ENCODE measurements at regions not wholly inside any gene's neighbourhood (a gene's known extent, or its start where the extent isn't known, plus 50 kb on each side); places are given as distances from the start of the nearest gene placed in this dataset.
"Not testable (repeated sequence)": the region's sequence is repeated elsewhere in the genome, so short reads cannot be mapped to it uniquely, and the experiment has no call there.

DNA sequence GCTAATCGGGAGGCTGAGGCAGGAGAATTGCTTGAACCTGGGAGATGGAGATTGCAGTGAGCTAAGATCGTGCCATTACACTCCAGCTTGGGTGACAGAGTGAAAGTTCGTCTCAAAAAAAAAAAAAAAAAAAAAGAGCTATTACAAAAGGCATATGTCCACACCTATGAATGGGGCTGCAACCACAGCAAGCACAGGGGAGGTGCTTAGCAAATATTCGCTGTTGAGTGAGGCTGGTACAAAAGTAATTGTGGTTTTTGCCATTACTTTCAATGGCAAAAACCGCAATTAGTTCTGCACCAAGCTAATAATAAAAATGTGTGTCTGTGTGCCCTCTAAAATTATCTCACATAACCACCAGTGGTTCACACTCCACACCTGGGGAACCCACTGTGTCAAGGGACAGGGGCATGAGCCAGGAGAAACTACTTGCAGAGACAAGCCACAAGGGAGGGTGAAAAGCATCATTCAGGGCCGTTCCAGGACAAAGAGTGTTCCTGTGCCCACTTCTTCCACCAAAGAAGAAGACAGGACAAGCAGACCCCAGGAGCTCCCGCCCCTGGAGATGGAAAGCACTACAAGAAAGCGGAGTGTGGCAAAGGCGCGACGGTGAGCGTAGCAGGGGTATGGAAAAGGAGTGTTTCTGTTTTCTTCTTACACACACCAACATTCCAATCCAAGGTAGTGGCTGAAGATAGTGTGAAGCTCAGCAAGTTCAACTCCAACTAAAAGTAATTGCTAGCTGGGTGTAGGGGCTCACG, 84.4 kb upstream of the CNEP1R1 start:
- no peak for DNase-seq (ENCODE audit: low spot score)

DNA sequence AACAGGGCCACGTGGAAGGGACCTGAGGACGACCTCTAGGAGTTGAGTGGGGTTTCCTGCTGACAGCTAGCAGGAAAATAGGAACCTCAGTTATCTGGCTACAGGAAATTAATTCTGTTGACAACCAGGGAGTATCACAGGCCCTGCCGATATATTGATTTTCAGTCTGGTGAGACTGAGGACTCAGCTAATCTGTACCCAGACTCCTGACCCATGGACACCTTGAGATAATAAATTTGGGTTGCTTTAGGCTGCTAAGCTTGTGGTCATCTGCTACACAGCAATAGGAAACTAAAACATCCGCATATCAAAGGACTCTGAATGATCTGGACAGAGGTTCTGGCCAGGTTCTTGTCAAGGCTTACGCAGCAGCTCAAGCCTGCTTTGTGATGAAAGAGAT, 80.8 kb upstream of the CNEP1R1 start:
- DNase-seq (ENCODE audit: low spot score): no peak

DNA sequence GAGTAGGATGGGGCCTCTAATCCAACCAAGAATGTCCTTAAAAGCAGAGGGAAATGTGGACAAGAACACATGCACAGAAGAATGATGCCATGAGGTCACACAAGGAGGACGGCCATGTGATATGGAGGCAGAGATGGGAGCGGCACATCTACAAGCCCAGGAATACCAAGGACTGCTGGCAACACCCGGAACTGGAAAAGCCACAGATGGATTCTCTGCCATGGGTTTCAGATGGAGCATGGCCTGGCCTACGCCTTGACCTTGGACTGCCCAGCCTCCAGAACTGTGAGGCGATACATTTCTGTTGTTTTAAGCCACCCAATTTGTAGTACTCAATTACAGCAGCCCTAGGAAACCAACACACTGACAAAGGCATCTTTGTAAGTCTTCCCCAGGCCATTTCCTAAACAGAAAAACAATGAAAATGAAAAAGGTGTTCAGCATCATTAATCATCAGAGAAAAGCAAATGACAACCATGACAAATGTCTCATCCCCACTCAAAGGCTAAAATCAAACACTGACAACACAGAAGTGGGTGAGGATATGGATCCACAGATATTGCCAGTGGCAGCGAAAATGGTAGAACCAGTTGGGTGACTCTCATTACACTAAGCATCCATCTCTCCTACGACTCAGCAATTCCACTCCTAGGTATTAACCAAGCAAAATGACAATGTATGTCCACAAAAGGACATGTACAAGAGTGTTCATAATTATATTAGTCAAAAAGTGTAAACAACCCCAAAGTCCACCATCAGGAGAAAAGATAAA, 76.9 kb upstream of the CNEP1R1 start:
- no peak for DNase-seq (ENCODE audit: low spot score)

DNA sequence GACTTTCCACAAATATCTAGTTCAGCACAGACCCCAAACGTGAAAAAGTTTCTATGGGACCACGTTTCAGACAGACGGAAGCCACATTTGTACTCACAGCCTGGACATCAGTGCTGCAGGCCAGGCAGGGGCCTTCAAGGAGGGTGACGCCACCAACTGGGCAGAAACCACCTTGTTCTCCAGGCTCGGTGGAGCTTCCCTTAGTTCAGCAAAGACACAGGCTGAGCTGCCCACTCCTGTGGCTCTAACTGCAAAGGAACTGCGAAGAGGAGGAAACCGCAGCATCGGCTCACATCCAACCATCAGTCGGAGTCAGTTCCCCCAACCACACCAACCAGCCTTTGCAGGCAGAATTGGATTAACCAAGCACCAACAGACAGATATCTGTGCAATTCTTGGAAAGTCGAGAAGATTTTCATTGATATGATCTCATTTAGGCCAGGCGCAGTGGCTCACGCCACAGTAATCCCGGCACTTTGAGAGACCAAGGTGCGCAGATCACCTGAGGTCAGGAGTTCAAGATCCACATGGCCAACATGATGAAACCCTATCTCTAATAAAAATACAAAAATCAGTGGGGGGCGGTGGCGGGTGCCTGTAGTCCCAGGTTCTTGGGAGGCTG, 73.3 kb upstream of the CNEP1R1 start:
- DNase-seq (ENCODE audit: low spot score): no peak

DNA sequence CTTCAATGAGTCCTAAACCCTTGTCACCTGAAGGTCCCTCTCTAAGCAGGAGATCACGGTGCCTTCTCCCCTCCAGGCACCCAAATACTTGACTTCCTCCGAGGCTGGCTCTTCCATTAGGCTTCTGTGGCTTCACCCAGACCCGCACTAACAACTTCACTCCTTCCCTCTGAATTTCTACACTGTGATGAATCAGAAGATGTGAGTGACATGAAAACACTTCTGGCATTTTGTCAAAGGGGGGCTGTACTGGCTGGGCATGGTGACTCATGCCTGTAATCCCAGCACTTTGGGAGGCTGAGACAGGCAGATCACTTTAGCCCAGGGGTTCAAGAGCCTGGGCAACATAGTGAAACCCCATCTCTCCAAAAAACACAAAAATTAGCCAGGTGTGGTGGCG, 72.6 kb upstream of the CNEP1R1 start:
- no peak for DNase-seq (ENCODE audit: low spot score)

DNA sequence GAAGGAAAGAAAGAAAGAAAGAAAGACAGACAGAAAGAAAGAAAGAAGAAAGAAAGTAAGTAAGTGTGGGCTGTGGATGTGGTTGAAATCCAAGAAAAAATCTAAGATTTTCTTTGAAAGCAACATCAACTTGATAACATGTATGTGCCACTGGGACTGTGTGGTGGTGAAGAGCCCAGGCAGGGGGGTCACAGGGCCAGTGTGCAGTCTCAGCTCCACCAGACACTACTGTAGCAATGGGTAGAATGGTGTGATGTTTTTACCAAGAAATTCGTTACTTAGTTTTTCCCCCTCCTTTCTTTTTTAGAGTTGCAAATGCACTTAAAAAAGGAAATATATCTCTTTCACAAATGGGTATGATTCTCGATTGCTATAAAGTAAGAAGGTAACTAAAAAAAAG, 71.9 kb upstream of the CNEP1R1 start:
- DNase-seq (ENCODE audit: low spot score): no peak

DNA sequence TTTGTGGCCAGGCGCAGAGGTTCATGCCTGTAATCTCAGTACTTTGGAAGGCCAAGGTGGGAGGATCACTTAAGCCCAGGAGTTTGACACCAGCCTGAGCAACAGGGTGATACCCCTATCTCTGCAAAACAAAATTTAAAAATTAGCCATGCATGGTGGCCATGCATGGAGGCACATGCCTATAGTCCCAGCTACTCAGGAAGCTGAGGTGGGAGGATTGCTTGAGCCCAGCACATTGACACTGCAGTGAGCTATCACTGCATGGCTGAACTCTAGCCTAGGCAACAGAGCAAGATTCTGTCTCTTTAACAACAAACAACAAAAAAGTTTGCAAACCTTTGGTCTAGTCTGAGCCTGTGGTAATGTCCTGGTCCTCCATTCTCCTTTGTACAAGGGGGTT, 69.2 kb upstream of the CNEP1R1 start:
- no peak for DNase-seq (ENCODE audit: low spot score)

DNA sequence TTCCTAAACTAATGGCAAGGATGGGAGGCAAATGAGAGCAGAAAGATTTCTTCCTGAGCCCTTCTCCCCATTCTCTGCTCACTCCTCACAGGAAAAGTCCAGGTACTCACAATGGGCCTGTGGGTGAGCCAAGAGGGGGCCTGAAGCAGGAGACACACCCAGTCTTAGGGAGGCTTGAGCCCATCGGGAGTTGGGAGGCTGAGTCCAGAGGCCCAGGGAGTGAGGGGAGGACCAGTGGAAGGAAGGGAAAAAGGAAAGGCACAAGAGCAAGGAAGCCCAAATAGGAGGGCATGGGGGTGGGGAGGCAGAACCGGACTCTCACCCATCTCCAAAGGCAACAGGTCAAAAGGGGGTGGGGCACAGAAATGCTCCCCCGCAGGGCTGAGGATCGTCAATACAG, 68.1 kb upstream of the CNEP1R1 start:
- no peak for DNase-seq (ENCODE audit: low spot score)

DNA sequence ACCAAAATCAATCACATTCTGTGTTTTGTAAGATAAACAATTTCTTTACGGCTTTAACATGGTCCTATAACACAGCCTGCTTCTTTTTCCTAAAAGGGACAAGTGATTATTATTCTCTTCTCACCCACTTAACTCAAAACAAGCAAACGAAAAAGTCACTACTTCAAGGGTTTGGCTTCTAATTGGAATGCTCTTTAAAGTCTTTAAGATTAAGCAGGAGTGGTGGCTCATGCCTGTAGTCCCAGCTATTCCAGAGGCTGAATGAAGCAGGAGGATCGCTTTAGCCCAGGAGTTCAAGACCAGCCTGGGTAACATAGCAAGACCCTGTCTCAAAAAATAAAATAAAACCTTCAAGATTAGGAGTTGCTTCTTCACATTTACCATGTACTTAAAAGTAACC, 66.6 kb upstream of the CNEP1R1 start:
- DNase-seq (ENCODE audit: low spot score): no peak

DNA sequence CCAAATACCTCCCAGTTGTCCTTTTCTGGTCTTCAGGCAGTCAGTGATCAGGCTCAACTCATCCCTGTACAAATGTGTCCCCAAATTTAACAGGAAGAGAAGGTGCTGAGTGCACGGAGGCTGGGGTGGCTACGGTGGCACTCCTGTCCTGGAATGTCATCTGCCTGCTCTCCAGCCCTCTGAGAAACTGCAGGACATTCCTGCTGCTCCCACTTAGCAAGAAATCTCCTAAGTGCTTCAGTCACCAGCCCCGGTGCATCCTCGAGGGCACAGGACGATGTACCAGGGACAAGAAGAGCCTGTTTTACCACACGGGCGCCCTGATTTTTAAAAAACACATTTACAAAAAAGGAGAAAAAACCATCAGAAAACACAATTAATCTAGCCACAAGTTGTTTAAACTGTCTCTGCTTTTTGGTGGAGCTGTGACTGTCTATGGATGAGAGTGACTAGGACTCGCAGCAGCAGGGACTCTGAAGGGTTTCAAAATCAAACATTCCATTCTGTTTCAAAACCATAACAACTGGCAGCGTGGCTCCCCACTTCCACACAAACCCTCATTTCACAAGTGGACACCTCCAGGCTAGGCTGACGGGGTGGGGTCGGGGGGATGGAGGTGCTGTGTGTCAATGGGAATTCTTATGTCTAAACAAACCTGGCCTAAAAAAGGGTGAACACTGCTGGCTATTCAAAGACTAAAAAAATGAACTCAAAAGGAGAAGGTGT, 65.3 kb upstream of the CNEP1R1 start:
- no peak for DNase-seq (ENCODE audit: low spot score)

DNA sequence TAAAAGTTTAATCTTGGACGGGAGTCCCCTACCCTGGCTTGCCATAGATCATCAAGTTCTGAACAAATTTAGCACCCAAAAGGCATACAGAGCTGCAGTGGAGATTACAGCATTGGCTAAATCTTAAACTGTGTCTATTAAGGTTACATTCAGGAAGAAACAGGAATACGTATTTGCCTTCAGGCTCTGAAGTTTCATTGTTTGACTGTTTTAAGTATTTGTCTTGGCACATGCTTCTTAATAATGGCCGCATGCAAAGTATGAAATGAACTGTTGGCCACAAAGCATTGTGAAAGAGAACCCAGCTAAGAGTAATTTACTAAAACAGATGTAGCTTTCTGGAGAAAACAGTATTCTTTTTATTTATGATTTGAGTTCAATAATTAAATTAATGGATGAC, 63.9 kb upstream of the CNEP1R1 start:
- no peak for DNase-seq (ENCODE audit: low spot score)

DNA sequence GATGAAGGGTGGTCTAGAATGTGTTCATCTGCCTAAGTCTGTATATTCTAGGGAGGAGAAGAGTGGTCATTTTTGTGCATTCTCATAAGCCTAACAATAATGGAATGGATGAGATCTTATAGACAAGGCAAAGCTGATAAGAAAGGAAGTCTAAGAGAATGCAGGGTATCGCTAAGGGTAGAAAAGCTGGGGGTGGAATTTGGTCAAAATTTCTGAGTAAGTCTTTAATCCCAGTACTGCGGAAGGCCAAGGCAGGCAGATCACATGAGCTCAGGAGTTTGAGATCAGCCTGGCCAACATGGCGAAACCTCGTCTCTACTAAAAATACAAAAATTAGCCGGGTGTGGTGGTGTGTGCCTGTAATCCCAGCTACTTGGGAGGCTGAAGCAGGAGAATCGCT, 62.5 kb upstream of the CNEP1R1 start:
- not testable (repeated sequence) for DNase-seq (ENCODE audit: low spot score)

DNA sequence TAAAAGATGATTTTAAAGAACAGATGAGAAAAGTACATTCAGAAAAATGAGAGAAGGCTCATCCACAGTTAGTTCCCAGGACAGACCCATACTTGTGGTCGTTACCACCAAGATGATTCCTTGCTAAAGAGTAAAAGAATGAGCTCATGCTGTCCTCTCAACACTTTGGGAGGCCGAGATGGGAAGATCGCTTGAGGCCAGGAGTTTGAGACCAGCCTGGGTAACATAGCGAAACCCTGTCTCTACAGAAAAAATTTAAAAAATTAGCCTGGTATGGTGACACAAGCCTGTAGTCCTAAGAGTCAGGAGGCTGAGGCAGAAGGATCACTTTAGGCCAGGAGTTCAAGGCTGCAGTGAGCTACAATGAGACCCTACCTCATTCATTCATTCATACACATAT, 60.7 kb upstream of the CNEP1R1 start:
- no peak for DNase-seq (ENCODE audit: low spot score)

DNA sequence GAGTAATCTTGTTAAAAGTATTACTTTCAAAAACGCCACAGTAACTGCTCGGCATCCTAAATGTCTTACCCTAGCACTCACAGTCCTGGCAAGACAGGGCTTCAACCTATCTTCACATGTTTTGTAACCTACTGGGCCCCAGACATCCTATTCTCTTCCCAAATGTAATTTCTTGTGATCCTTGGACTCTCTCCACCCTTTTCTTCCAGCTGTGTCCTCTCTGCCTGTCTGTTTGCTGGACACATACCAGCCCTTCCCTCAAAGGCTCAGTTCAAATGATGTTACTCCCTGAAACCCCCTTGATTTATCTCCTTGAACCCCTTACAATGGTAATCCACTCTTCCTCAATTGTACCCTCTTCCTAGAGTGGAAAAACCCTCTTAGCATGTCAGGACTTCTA, 60.1 kb upstream of the CNEP1R1 start:
- DNase-seq (ENCODE audit: low spot score): no peak

DNA sequence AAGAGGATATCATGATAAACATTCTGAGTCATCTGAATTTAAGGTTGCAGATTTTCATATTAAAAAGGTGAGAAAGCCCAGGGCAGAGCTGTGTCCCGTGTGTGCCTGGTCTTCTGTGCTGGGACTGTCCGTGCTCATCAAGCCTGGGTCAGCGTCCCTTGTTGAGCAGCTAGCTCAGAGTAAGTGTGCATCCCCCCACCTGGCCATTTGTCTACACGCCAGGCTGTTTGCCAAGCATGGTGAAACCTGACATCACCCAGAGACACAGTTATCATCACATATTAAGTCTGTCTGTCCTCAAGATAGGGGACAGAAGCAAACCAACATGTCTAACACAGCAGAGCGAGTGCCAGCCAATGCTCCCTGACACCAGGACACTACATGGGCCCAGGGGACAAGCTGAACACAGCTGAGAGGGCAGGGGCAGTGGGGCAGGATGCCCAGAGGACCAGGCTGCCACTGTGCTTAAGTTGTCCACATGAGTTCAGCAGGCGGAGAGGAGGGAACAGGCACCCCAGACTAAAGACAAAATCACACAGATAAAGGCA, 57.9 kb upstream of the CNEP1R1 start:
- DNase-seq (ENCODE audit: low spot score): no peak

DNA sequence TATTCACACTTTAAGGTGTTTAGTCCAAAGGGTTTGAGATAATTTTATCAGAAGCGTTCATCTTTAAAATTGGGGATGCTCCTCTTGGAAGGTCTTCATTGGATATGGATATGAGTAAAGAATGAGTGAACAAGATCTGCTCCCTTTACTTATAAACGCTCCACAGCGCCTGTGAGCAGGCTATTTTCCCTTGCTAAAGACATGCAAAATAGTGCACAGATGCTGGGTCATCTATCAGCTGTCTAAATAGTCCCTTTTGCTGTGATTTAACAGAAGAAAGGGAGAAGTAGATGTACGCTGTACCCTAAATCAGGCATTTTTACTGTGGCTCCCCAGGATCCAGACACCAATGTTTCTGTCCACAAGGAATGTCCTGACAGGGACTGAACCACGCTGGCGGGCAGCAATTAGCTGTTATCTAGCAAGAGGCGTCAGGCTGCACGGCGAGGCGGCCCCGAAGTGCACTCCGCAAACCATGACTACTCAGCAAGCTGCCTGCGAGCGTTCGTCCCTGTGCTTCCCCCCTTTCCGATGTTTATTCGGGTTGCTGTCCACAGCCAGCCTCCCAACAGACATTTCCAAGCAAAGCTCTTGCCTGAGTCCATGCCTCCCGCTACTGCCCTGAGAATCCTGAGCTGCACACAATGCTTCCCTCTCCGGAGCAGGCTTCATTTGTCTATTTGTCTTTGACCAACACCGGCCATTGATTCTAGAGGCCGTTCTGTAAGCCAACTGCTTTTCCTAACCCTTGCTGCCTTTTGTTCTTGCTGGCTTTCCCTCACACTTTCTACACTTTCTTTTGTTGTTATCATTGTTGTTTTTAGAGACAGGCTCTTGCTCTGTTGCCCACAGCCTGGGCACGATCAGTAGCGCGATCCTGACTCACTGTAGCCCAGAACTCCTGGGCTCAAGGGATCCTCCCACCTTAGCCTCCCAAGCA, 55.7 kb upstream of the CNEP1R1 start:
- DNase-seq (ENCODE audit: low spot score): no peak

DNA sequence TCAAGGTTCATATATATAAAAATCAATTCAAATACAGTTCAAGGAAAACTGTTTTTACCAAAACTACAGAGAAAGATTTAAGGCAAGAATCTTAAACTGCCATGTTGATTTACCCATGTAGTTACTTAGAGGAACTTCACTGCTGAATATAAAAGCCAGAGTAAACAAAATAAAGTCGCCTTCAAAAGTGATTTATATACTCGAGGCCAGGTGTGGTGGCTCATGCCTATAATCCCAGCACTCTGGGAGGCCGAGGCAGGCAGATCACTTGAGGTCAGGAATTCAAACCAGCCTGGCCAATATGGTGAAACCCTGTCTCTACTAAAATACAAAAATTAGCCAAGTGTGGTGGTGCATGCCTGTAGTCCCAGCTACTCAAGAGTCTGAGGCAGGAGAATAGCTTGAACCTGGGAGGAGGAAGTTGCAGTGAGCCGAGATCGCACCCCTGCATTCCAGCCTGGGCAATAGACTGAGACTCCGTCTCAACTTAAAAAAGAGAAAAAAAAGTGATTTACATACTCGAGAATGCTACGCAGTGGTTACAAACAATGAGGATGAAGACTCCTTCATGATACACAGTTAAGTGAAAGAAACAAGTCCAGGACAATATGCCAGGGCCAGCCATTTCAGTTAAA, 54.1 kb upstream of the CNEP1R1 start:
- DNase-seq (ENCODE audit: low spot score): no peak

DNA sequence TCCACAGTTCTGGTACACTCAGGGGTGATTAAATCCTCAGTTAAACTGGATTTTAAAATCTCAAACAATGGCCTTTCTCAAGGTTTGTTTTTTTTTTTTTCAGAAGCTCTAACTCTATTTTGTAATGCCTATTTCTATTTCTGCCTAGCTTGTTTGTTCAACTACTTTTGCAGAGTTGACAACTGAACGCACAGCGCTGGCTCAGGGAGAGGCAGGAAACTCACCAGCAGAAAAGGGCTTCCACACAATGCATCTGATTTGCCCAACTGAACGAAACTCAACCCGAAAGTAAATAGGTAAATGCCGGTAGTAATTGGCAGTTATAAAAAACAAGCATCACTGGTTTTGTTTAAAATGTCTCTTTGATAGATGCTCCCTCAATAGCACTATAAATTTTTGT, 52.7 kb upstream of the CNEP1R1 start:
- DNase-seq (ENCODE audit: low spot score): no peak

DNA sequence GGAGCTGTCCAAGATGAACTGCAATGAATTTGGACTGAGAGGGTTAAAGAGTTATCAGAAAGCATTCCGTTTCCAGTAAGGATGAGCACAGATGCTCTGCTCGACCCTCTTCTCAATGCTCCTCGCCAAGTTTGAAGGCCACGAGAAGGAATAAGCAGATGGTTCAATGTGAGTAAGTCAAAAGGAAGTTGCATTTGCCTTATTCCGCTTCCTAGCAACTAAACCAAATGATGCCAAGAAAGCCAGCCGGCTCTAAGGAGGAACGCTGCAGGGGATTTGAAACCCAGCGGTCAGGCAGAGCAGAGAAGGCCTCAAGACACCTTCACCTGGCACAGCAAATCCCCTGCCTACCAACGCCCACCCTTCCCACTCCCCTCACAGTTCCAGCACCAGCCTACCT, 52.1 kb upstream of the CNEP1R1 start:
- DNase-seq (ENCODE audit: low spot score): no peak
